Panc1 (cell line): ENCODE measurements at regions not wholly inside any gene's neighbourhood (a gene's known extent, or its start where the extent isn't known, plus 50 kb on each side); places are given as distances from the start of the nearest gene placed in this dataset.

Experiments
- POLR2AphosphoS5 ChIP-seq: IDR thresholded peaks from 2 replicates; pipeline ENCODE4 v1.6.1; 2012; ENCODE audit warnings: mild to moderate bottlenecking, low read depth, low read length, moderate library complexity
- REST ChIP-seq, 2 experiments: IDR thresholded peaks; 2 replicates each; pipeline ENCODE4 v1.6.1; 2011 to 2012; ENCODE audit warnings: low read depth in 2 of 2, control low read depth in 1 of 2, low read length in 1 of 2, mild to moderate bottlenecking in 1 of 2, moderate library complexity in 1 of 2; ENCODE audit not compliant: insufficient read depth in 1 of 2
- TF ChIP-seq, protein P1 (sequence below): fragments of 450-650 bp; IDR thresholded peaks from 2 replicates; pipeline ENCODE4 v1.5.1; 2017; ENCODE audit warnings: mild to moderate bottlenecking

GRCh38 chr7:21193895-21194294 is 234.0 kb upstream of the SP4 start:
- TF ChIP-seq POLR2AphosphoS5 (no peak), REST (IDR thresholded peaks at IDR 0.05; ENCODE audit: insufficient read depth in 1 of 2, low read depth in 2 of 2, low read length in 1 of 2) (no peak)
- TF ChIP-seq, protein P1, sequence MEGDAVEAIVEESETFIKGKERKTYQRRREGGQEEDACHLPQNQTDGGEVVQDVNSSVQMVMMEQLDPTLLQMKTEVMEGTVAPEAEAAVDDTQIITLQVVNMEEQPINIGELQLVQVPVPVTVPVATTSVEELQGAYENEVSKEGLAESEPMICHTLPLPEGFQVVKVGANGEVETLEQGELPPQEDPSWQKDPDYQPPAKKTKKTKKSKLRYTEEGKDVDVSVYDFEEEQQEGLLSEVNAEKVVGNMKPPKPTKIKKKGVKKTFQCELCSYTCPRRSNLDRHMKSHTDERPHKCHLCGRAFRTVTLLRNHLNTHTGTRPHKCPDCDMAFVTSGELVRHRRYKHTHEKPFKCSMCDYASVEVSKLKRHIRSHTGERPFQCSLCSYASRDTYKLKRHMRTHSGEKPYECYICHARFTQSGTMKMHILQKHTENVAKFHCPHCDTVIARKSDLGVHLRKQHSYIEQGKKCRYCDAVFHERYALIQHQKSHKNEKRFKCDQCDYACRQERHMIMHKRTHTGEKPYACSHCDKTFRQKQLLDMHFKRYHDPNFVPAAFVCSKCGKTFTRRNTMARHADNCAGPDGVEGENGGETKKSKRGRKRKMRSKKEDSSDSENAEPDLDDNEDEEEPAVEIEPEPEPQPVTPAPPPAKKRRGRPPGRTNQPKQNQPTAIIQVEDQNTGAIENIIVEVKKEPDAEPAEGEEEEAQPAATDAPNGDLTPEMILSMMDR: no peak
